OCI-LY3 (cell line): ENCODE measurements at regions not wholly inside any gene's neighbourhood (a gene's known extent, or its start where the extent isn't known, plus 50 kb on each side); places are given as distances from the start of the nearest gene placed in this dataset.

Source experiments
- H2AFZ ChIP-seq: fragments of 200-600, 300-600 bp; shearing (Covaris generic); 2 replicates; pipeline ENCODE4 v1.6.0; 2014; ENCODE audit warnings: antibody characterized with exemption, low read depth, low read length
- H3K27ac ChIP-seq: fragments of 200-600, 300-600 bp; sonication (generic); 2 replicates; pipeline ENCODE4 v1.5.1; 2014; ENCODE audit warnings: mild to moderate bottlenecking, low read length, moderate library complexity, mixed read lengths
- H3K27me3 ChIP-seq: fragments of 200-600, 300-600 bp; sonication (generic); 2 replicates; pipeline ENCODE4 v1.6.1; 2014; ENCODE audit warnings: low read depth, low read length, mixed read lengths
- H3K36me3 ChIP-seq: fragments of 200-600, 300-600 bp; sonication (generic); replicated peaks from 2 replicates; pipeline ENCODE3; 2014; ENCODE audit warnings: low read depth, low read length, mixed read lengths
- H3K4me1 ChIP-seq: fragments of 300-600, 200-600 bp; sonication (generic); 2 replicates; pipeline ENCODE4 v1.6.1; 2014; ENCODE audit warnings: low read length, mixed read lengths
- H3K4me2 ChIP-seq: fragments of 200-600, 300-600 bp; sonication (generic); 2 replicates; pipeline ENCODE4 v1.6.1; 2014; ENCODE audit warnings: low read length, mixed read lengths
- H3K4me3 ChIP-seq: fragments of 300-600, 200-600 bp; sonication (generic); 2 replicates; pipeline ENCODE4 v1.5.1; 2014; ENCODE audit warnings: antibody characterized with exemption, mild to moderate bottlenecking, low read length, moderate library complexity
- H3K79me2 ChIP-seq: fragments of 300-600, 200-600 bp; shearing (Covaris generic); 2 replicates; pipeline ENCODE4 v1.6.1; 2014; ENCODE audit warnings: mild to moderate bottlenecking, low read length, mixed read lengths
- H3K9ac ChIP-seq: fragments of 300-600, 200-600 bp; shearing (Covaris generic); 2 replicates; pipeline ENCODE4 v1.6.0; 2014; ENCODE audit warnings: mild to moderate bottlenecking, low read length, moderate library complexity
- H3K9me3 ChIP-seq: fragments of 200-600, 300-600 bp; shearing (Covaris generic); 2 replicates; pipeline ENCODE4 v1.6.1; 2014; ENCODE audit warnings: low read length, mixed read lengths; ENCODE audit not compliant: insufficient read depth
- H4K20me1 ChIP-seq: fragments of 200-600, 300-600 bp; sonication (generic); 2 replicates; pipeline ENCODE4 v1.6.1; 2016; ENCODE audit warnings: low read length, mixed read lengths; ENCODE audit not compliant: insufficient read depth
- EZH2phosphoT487 ChIP-seq: fragments of 200-600 bp; shearing (Covaris generic); IDR thresholded peaks from 2 replicates; pipeline ENCODE4 v1.6.1; 2018; ENCODE audit warnings: antibody characterized with exemption, mixed run types, low read depth
- TF ChIP-seq, protein P1 (sequence below): fragments of 200-600, 300-600 bp; sonication (generic); IDR thresholded peaks from 2 replicates; pipeline ENCODE4 v1.5.1; 2014; ENCODE audit warnings: antibody characterized with exemption, low read length, low read depth

DNA sequence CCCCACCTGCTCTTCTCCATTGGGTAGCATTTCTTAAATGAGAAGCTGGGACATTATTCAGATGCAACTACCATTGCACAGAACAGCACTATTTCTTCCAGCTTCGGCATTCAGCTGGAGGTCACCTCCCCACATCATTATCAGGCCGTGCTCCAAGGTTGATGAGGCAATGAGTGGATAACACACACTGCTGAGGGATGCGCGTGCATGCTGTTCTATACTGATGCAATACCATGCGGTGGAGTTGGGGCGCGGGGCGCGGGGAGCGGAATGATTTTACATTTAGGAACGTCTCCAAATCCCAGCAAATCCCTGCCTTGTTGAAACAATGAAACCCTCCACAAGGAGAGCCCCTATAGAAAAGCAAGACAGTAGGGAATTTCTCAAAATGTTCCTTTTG is 283.4 kb downstream of the GRIN2B start:
- no peak for TF ChIP-seq EZH2phosphoT487
- TF ChIP-seq, protein P1, sequence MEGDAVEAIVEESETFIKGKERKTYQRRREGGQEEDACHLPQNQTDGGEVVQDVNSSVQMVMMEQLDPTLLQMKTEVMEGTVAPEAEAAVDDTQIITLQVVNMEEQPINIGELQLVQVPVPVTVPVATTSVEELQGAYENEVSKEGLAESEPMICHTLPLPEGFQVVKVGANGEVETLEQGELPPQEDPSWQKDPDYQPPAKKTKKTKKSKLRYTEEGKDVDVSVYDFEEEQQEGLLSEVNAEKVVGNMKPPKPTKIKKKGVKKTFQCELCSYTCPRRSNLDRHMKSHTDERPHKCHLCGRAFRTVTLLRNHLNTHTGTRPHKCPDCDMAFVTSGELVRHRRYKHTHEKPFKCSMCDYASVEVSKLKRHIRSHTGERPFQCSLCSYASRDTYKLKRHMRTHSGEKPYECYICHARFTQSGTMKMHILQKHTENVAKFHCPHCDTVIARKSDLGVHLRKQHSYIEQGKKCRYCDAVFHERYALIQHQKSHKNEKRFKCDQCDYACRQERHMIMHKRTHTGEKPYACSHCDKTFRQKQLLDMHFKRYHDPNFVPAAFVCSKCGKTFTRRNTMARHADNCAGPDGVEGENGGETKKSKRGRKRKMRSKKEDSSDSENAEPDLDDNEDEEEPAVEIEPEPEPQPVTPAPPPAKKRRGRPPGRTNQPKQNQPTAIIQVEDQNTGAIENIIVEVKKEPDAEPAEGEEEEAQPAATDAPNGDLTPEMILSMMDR = no peak
- H3K36me3 ChIP-seq = no peaks in the 10 kb centered on the region
- H3K4me3 ChIP-seq = no peak overlapping the region
- no peak overlapping the region for H3K4me2 ChIP-seq
- no peak overlapping the region for H3K9ac ChIP-seq
- no peaks in the 10 kb centered on the region for H3K9me3 ChIP-seq
- no peak overlapping the region for H3K27ac ChIP-seq
- no peak overlapping the region for H2AFZ ChIP-seq
- H3K27me3 ChIP-seq = peaks cover 36% of the 10 kb centered on the region
- no peaks in the 10 kb centered on the region for H4K20me1 ChIP-seq
- H3K79me2 ChIP-seq = no peaks in the 10 kb centered on the region
- H3K4me1 ChIP-seq = no peaks in the 10 kb centered on the region

DNA sequence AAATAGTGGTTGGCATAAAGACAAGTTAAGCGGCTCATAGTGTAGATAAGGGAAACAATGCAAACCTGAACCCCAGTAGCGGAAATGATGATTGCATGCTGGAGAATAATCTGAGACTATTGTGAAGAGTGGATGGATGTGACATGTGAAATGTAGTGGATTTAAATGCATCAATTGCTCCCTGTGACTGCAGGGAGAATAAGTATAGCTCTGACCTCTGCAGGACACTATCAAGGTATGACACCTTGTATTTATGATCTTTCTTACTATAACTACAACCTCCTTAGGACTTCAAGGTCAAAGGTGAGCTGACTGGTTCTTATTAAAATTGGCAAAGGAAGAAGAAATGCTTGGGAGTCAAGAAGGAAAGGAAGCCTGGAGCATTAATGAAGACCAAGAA is 285.6 kb downstream of the GRIN2B start:
- Histone ChIP-seq H3K4me1 (no peaks in the 10 kb centered on the region), H4K20me1 (no peaks in the 10 kb centered on the region), H3K4me3 (no peak overlapping the region), H3K27ac (no peak overlapping the region), H3K79me2 (no peaks in the 10 kb centered on the region), H3K27me3 (peaks cover 37% of the 10 kb centered on the region), H3K4me2 (no peak overlapping the region), H3K36me3 (no peaks in the 10 kb centered on the region), H3K9ac (no peak overlapping the region), H2AFZ (no peak overlapping the region), H3K9me3 (no peaks in the 10 kb centered on the region)
- TF ChIP-seq EZH2phosphoT487 = no peak
- TF ChIP-seq, protein P1 = no peak

GRCh38 chr12:13692332-13692731 is 289.1 kb downstream of the GRIN2B start:
- Histone ChIP-seq H3K27me3 (peaks cover 33% of the 10 kb centered on the region), H3K4me2 (no peak overlapping the region), H3K4me1 (no peaks in the 10 kb centered on the region), H3K36me3 (no peaks in the 10 kb centered on the region), H2AFZ (no peak overlapping the region), H3K4me3 (no peak overlapping the region), H3K9me3 (no peaks in the 10 kb centered on the region), H3K27ac (no peak overlapping the region), H3K9ac (no peak overlapping the region), H3K79me2 (no peaks in the 10 kb centered on the region), H4K20me1 (no peaks in the 10 kb centered on the region)
- no peak for TF ChIP-seq EZH2phosphoT487
- TF ChIP-seq, protein P1 = no peak

GRCh38 chr12:13691598-13691997 is 289.8 kb downstream of the GRIN2B start:
- H3K4me1 ChIP-seq = no peaks in the 10 kb centered on the region
- no peak overlapping the region for H3K4me2 ChIP-seq
- H3K79me2 ChIP-seq = no peaks in the 10 kb centered on the region
- TF ChIP-seq, protein P1 = no peak
- TF ChIP-seq EZH2phosphoT487 = no peak
- no peaks in the 10 kb centered on the region for H4K20me1 ChIP-seq
- H3K9me3 ChIP-seq = no peaks in the 10 kb centered on the region
- H3K27ac ChIP-seq = no peak overlapping the region
- no peak overlapping the region for H2AFZ ChIP-seq
- no peak overlapping the region for H3K9ac ChIP-seq
- no peak overlapping the region for H3K4me3 ChIP-seq
- peaks cover 26% of the 10 kb centered on the region; the same call in 1 of the 2 replicates for H3K27me3 ChIP-seq
- no peaks in the 10 kb centered on the region for H3K36me3 ChIP-seq
